WTC11 (cell line): ENCODE measurements at regions not wholly inside any gene's neighbourhood (a gene's known extent, or its start where the extent isn't known, plus 50 kb on each side); places are given as distances from the start of the nearest gene placed in this dataset.

Experiments used
- CTCF ChIP-seq: fragments of 200-600 bp; IDR thresholded peaks from 2 replicates; pipeline ENCODE4 v1.8.0; 2022; ENCODE audit warnings: antibody characterized with exemption
- FOXK1 ChIP-seq: sonication (generic); formaldehyde crosslinking; IDR thresholded peaks from 2 replicates; pipeline ENCODE4 v1.8.0; 2022; ENCODE audit warnings: mild to moderate bottlenecking, moderate library complexity, missing genetic modification reagents
- NFYB ChIP-seq: sonication (generic); formaldehyde crosslinking; conservative IDR thresholded peaks from 2 replicates; pipeline ENCODE4 v1.8.0; 2022; ENCODE audit warnings: low read depth, missing genetic modification reagents
- TCF7 ChIP-seq: sonication (generic); formaldehyde crosslinking; IDR thresholded peaks from 2 replicates; pipeline ENCODE4 v1.8.0; 2022; ENCODE audit warnings: mild to moderate bottlenecking, low read depth, missing genetic modification reagents, moderate library complexity
- ZNF512 ChIP-seq: sonication (generic); formaldehyde crosslinking; IDR thresholded peaks from 2 replicates; pipeline ENCODE4 v1.8.1; 2022; ENCODE audit warnings: missing genetic modification reagents, borderline replicate concordance

GRCh38 chr6:27556406-27556805 is 83.5 kb upstream of the ZNF184 start:
- TF ChIP-seq CTCF (no peak), FOXK1 (CRISPR knock-in tag) (no peak), TCF7 (CRISPR knock-in tag) (no peak), NFYB (CRISPR knock-in tag) (no peak), ZNF512 (CRISPR knock-in tag) (no peak)
